Non-pigmented ciliary epithelial cell (primary cell): ENCODE measurements at regions not wholly inside any gene's neighbourhood (a gene's known extent, or its start where the extent isn't known, plus 50 kb on each side); places are given as distances from the start of the nearest gene placed in this dataset.
"Not testable (repeated sequence)": the region's sequence is repeated elsewhere in the genome, so short reads cannot be mapped to it uniquely, and the experiment has no call there.

Experiments
- DNase-seq: peaks from one replicate; pipeline ENCODE4 v3.0.0-alpha.2; 2010; ENCODE audit warnings: low read depth

DNA sequence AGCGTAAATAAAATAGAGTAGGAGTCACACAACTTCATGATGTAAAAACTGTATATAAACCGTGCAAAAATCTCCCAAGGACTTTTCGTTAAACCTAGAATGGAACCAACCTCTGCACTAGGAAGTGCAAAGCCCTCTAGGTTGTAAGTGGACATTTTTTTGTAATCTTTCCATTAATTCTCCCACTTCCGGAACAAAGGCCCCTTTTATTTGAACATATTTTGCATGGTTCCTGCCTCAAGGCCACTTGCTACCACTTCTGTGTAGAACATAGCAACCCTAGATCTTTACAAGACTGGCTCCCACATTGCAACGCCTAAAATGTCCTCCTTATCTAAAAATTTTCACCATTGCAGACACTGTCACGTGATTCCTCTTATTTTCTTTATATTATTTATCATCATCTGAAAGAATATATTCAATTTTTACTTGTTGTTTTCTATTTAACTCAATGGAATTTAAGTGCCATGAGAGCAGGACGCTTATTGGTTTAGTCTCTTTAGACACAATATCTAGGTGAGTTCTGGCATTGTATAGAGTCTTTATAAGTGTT, 249.6 kb upstream of the TMEFF2 start:
- no peak for DNase-seq

GRCh38 chr2:192443831-192444230, 249.1 kb upstream of the TMEFF2 start:
- DNase-seq, result no peak

- no peak for DNase-seq
Measured at GRCh38 chr2:192438239-192438638, 243.5 kb upstream of the TMEFF2 start.

GRCh38 chr2:192437653-192438052, 242.9 kb upstream of the TMEFF2 start:
- no peak for DNase-seq

GRCh38 chr2:192424243-192424642, 229.5 kb upstream of the TMEFF2 start:
- DNase-seq, result no peak

- no peak for DNase-seq
Measured at GRCh38 chr2:192419786-192420185, 225.1 kb upstream of the TMEFF2 start.

DNA sequence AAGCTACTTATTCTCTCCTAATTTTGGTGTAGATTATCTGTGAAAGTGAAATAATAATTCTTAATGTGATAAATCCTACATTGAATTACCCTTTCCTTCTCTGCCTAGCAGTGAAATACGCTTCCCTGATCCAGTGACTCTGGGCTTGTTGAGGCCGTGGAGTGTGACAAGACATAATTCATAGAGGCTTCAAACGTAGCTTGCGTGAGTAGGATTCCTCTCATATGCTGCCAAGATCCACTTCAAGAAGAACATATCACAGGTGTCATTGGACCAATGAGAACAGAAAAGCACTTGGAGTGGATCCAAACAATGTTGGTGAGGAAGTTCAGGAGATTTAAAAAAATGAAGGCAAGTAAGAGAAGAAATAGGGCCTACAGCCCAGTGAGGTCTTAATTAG, 221.3 kb upstream of the TMEFF2 start:
- no peak for DNase-seq

GRCh38 chr2:192414794-192415193, 220.1 kb upstream of the TMEFF2 start:
- DNase-seq, result no peak

GRCh38 chr2:192413812-192414681, 219.3 kb upstream of the TMEFF2 start:
- no peak for DNase-seq

GRCh38 chr2:192412866-192413265, 218.1 kb upstream of the TMEFF2 start:
- not testable (repeated sequence) for DNase-seq

GRCh38 chr2:192412394-192412793, 217.7 kb upstream of the TMEFF2 start:
- no peak for DNase-seq

GRCh38 chr2:192411755-192412154, 217.0 kb upstream of the TMEFF2 start:
- DNase-seq, result no peak

DNA sequence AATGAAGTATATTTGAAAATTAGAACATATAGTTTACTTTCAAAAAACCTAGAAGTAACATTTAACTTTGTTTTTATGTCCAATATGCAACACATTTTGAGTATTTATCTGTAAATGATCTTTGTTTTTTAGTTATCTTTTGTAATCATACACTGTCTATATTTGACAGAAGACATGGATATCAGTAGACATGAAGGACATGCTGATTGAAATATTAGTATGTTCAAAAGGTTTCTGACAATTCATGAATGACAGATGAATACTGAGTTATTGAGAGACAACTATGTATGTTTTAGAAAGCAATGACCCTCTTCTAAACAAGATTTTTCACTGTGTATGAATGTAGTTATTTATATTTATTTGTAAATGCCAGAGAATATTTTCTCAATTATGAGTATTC, 215.6 kb upstream of the TMEFF2 start:
- DNase-seq, result no peak

GRCh38 chr2:192407692-192408091, 213.0 kb upstream of the TMEFF2 start:
- DNase-seq, result no peak

DNA sequence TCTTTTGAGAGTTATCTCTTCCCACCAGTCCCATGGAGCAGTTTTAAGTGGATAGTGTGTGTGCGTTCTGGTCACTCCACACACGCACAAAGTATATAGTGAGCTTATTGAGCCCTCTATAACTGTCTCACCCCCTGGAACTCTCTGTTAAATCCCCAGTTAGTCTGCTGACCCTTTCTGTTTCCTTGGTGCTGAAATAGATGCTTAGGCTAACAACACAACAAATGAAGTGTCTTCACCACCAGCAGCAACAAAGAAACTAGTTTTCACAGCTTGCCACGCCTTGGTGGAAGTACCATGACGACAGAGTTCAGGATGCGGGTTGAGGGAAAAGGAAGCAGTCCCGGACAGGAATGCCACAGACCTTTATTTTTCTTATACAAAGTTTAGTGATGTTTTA, 203.5 kb upstream of the TMEFF2 start:
- no peak for DNase-seq

- no peak for DNase-seq
Measured at GRCh38 chr2:192394605-192395004, 199.9 kb upstream of the TMEFF2 start.

DNA sequence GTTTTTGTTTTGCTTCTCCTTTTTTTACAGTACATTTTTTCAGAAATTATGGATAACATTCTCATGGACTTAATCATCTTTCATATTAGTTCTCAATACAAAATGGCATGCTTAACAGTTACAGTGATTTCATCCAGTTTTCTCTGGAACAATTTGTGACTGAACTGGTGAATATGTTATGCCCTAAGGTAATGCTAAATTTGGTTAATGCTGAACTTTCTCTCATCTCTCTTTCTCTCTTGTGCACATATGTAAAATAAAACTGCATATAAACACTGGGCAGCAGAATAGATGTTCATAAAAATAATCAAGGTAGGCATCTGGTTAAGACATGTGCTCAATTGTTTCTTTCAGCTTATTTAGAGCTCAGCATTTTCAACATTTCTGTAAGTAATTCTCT, 196.3 kb upstream of the TMEFF2 start:
- no peak for DNase-seq

GRCh38 chr2:192390401-192390800, 195.7 kb upstream of the TMEFF2 start:
- DNase-seq, result no peak

GRCh38 chr2:192384191-192384590, 189.5 kb upstream of the TMEFF2 start:
- DNase-seq, result not testable (repeated sequence)

DNA sequence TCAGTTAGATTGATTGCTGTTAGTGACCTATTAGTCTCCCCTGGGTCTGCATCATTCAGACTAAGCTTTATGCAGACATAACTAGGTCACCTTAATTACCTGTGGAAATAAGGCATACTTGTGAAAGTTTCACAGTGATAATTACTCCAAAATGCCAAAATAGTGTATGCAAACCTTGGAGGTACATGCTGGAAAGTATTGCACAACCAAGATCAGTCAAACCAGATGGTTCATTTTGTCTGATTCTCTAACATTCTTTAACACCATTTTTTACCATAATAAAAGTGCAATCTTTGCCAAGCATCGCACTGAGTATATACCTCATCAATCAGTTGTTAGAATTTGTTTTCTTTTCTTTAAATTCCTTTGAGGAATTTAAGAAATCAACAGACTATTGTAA, 186.3 kb upstream of the TMEFF2 start:
- no peak for DNase-seq

DNA sequence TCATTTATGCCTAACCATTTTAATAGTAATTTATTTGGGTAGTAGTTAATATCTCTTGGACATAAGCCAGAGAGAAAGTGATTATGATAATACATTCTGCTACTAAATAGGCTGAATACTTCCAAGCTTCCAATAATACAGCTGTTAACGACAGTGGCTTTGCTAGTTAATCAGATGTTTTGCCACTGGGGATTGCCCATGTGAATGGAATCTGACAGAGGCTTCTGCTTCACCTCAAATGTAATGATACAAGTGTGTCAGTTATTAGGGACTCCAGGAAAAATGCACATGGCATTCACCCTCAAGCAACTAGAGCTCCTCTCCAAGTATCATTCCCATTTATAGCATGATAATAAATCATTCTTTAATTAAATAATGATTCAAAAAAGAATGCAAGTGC, 185.0 kb upstream of the TMEFF2 start:
- DNase-seq, result no peak

DNA sequence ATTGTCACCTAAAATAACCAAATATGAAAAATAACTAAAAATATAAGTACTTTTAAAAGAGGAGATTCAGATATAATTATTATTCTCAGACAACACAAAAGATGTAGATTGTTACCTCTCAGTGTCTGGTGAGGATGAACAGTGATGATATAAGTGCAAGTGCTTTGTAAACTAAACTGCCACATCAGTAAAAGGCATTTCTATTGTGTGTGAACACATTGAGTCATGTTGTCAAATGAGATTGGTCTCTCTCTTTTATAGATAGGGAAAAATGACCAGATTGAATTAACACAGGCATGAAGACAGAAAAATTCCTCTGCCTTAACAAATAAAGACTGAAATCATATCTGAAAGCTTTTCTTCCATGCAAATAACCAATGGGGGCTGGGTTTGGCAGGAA, 182.4 kb upstream of the TMEFF2 start:
- DNase-seq, result no peak

DNA sequence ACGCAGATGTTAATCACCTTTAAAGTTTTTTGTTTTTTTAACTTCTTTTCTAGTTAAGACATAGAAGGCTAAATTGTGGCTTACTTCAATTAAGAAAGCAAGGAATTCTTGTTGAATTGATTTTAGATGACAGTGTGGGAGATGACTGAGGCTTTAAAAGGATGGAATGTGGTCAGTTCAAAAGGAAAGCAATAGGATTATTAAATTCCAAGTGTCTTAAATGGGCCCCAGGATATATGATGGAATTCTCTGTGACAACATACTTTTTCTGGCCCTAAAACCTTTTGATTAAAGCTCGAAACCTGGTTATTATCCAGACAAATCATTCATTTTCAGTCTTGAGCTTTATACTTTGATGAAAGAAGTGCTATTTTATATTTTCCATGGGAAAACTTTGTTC, 179.0 kb upstream of the TMEFF2 start:
- DNase-seq, result no peak

GRCh38 chr2:192373221-192373620, 178.5 kb upstream of the TMEFF2 start:
- DNase-seq, result no peak
